Mesendoderm (in vitro differentiated cells): ENCODE measurements at regions not wholly inside any gene's neighbourhood (a gene's known extent, or its start where the extent isn't known, plus 50 kb on each side); places are given as distances from the start of the nearest gene placed in this dataset.
"Not testable (repeated sequence)": the region's sequence is repeated elsewhere in the genome, so short reads cannot be mapped to it uniquely, and the experiment has no call there.

Experiments
- DNase-seq: peaks from one replicate; pipeline ENCODE4 v3.0.0; 2013
- H2AK5ac ChIP-seq: 2 replicates; pipeline ENCODE4 v1.6.1; 2013; ENCODE audit warnings: low read length, inconsistent platforms
- H2BK120ac ChIP-seq: 2 replicates; pipeline ENCODE4 v1.6.1; 2013; ENCODE audit warnings: low read depth, mild to moderate bottlenecking, low read length, moderate library complexity, mixed read lengths
- H2BK15ac ChIP-seq: replicated peaks from 2 replicates; pipeline ENCODE4 v1.6.1; 2013; ENCODE audit warnings: low read depth, mild to moderate bottlenecking, moderate library complexity
- H2BK5ac ChIP-seq: 2 replicates; pipeline ENCODE4 v1.6.1; 2013; ENCODE audit warnings: low read length, inconsistent platforms
- H3K18ac ChIP-seq: 2 replicates; pipeline ENCODE4 v1.6.1; 2013; ENCODE audit warnings: mild to moderate bottlenecking, low read length, mixed read lengths
- H3K23ac ChIP-seq: one replicate; pipeline ENCODE4 v1.6.1; 2013; ENCODE audit warnings: low read length
- H3K27ac ChIP-seq: 2 replicates; pipeline ENCODE4 v1.5.1; 2013; ENCODE audit warnings: low read depth, mild to moderate bottlenecking, inconsistent platforms, low read length, moderate library complexity
- H3K27me3 ChIP-seq: 2 replicates; pipeline ENCODE4 v1.6.1; 2013; ENCODE audit warnings: low read length, control low read depth, mild to moderate bottlenecking, inconsistent platforms; ENCODE audit not compliant: insufficient read depth, poor library complexity
- H3K36me3 ChIP-seq: 2 replicates; pipeline ENCODE4 v1.6.1; 2013; ENCODE audit warnings: low read length, inconsistent platforms; ENCODE audit not compliant: control insufficient read depth, insufficient read depth
- H3K4ac ChIP-seq: one replicate; pipeline ENCODE4 v1.6.1; 2013; ENCODE audit warnings: low read depth, mild to moderate bottlenecking, low read length, moderate library complexity
- H3K4me1 ChIP-seq: 2 replicates; pipeline ENCODE4 v1.6.1; 2013; ENCODE audit warnings: low read depth, low read length, inconsistent platforms; ENCODE audit not compliant: control insufficient read depth
- H3K4me2 ChIP-seq: 2 replicates; pipeline ENCODE4 v1.6.1; 2013; ENCODE audit warnings: low read length
- H3K4me3 ChIP-seq: 2 replicates; pipeline ENCODE4 v1.5.1; 2013; ENCODE audit warnings: mild to moderate bottlenecking, low read length
- H3K56ac ChIP-seq: one replicate; pipeline ENCODE4 v1.6.1; 2013; ENCODE audit warnings: low read length
- H3K79me1 ChIP-seq: 2 replicates; pipeline ENCODE4 v1.6.1; 2013; ENCODE audit warnings: low read length, inconsistent platforms
- H3K79me2 ChIP-seq: 2 replicates; pipeline ENCODE4 v1.6.1; 2013; ENCODE audit warnings: mild to moderate bottlenecking, low read length; ENCODE audit not compliant: control insufficient read depth, insufficient read depth
- H3K9ac ChIP-seq: 2 replicates; pipeline ENCODE4 v1.6.1; 2013; ENCODE audit warnings: low read length, inconsistent platforms
- H4K5ac ChIP-seq: one replicate; pipeline ENCODE4 v1.6.1; 2013; ENCODE audit warnings: low read length
- H4K8ac ChIP-seq: one replicate; pipeline ENCODE4 v1.6.1; 2013; ENCODE audit warnings: low read depth, mild to moderate bottlenecking, control low read depth, low read length, moderate library complexity
- WGBS: extraction: QIAGEN DNeasy Blood & Tissue Kit; methylation state at CpG from one replicate; pipeline ENCODE4 v1.1.7; 2013; ENCODE audit warnings: low lambda C conversion rate, missing lambda C conversion rate; ENCODE audit not compliant: insufficient coverage; ENCODE audit errors: extremely low coverage; 5-methylcytosine and 5-hydroxymethylcytosine counted together

- Histone ChIP-seq H2AK5ac (no peak overlapping the region), H3K18ac (no peak overlapping the region), H3K9ac (no peak overlapping the region), H3K4me1 (no peaks in the 10 kb centered on the region), H3K23ac (no peak overlapping the region), H4K5ac (no peak overlapping the region), H3K27ac (no peak overlapping the region), H2BK15ac (no peak overlapping the region), H3K4ac (no peak overlapping the region), H3K56ac (no peak overlapping the region), H3K36me3 (no peaks in the 10 kb centered on the region), H3K79me2 (no peaks in the 10 kb centered on the region), H3K4me2 (no peak overlapping the region), H4K8ac (no peak overlapping the region), H3K27me3 (no peaks in the 10 kb centered on the region), H3K79me1 (no peaks in the 10 kb centered on the region), H2BK120ac (no peak overlapping the region), H3K4me3 (no peak overlapping the region), H2BK5ac (no peak overlapping the region)
- no CpG with 5 or more reads among the region's 1 CpG for WGBS
- no peak for DNase-seq
Measured at GRCh38 chr17:33952425-33952824, 302.7 kb upstream of the CCL2 start.

GRCh38 chr17:33954597-33954996 lies 300.5 kb upstream of the CCL2 start:
- Histone ChIP-seq H4K8ac (no peak overlapping the region), H2BK120ac (no peak overlapping the region), H2BK15ac (no peak overlapping the region), H3K23ac (no peak overlapping the region), H3K79me2 (no peaks in the 10 kb centered on the region), H3K4me1 (no peaks in the 10 kb centered on the region), H3K79me1 (no peaks in the 10 kb centered on the region), H3K4me3 (no peak overlapping the region), H3K36me3 (no peaks in the 10 kb centered on the region), H3K56ac (no peak overlapping the region), H3K27ac (no peak overlapping the region), H3K18ac (no peak overlapping the region), H4K5ac (no peak overlapping the region), H3K9ac (no peak overlapping the region), H2BK5ac (no peak overlapping the region), H3K27me3 (no peaks in the 10 kb centered on the region), H3K4me2 (no peak overlapping the region), H3K4ac (no peak overlapping the region), H2AK5ac (no peak overlapping the region)
- DNase-seq = no peak
- WGBS = no CpG with 5 or more reads among the region's 3 CpGs

GRCh38 chr17:33955461-33955860 lies 299.6 kb upstream of the CCL2 start:
- Histone ChIP-seq H3K23ac (no peak overlapping the region), H3K79me2 (no peaks in the 10 kb centered on the region), H3K4me3 (no peak overlapping the region), H3K18ac (no peak overlapping the region), H3K79me1 (no peaks in the 10 kb centered on the region), H3K4me1 (no peaks in the 10 kb centered on the region), H3K27me3 (no peaks in the 10 kb centered on the region), H2BK15ac (no peak overlapping the region), H3K4ac (no peak overlapping the region), H3K56ac (no peak overlapping the region), H3K27ac (no peak overlapping the region), H2BK5ac (no peak overlapping the region), H3K4me2 (no peak overlapping the region), H2BK120ac (no peak overlapping the region), H4K8ac (no peak overlapping the region), H3K36me3 (no peaks in the 10 kb centered on the region), H4K5ac (no peak overlapping the region), H3K9ac (no peak overlapping the region), H2AK5ac (no peak overlapping the region)
- no CpG with 5 or more reads among the region's 2 CpGs for WGBS
- no peak for DNase-seq

- not testable (repeated sequence) for H2BK120ac ChIP-seq, H3K79me2 ChIP-seq, H3K4me2 ChIP-seq, H3K27ac ChIP-seq, H3K4me3 ChIP-seq, H3K4ac ChIP-seq, H3K4me1 ChIP-seq, H4K5ac ChIP-seq, H2BK15ac ChIP-seq, H2AK5ac ChIP-seq, H3K9ac ChIP-seq, H3K23ac ChIP-seq, H2BK5ac ChIP-seq, H4K8ac ChIP-seq, H3K56ac ChIP-seq, H3K18ac ChIP-seq, H3K27me3 ChIP-seq, DNase-seq, H3K79me1 ChIP-seq, H3K36me3 ChIP-seq
Measured at GRCh38 chr17:33959098-33959497, 296.0 kb upstream of the CCL2 start.

GRCh38 chr17:33962857-33963655 lies 292.0 kb upstream of the CCL2 start:
- DNase-seq = no peak
- no peaks in the 10 kb centered on the region for H3K4me1 ChIP-seq
- no CpG with 5 or more reads among the region's 7 CpGs for WGBS

More at GRCh38 chr17:33962857-33963655, 292.0 kb upstream of the CCL2 start:
- Histone ChIP-seq H3K79me1 (no peaks in the 10 kb centered on the region), H3K4ac (no peak overlapping the region), H2BK15ac (no peak overlapping the region), H3K36me3 (no peaks in the 10 kb centered on the region), H2BK5ac (no peak overlapping the region), H3K23ac (no peak overlapping the region), H3K4me3 (no peak overlapping the region), H3K56ac (no peak overlapping the region), H3K79me2 (no peaks in the 10 kb centered on the region), H4K8ac (no peak overlapping the region), H3K27me3 (no peaks in the 10 kb centered on the region), H2BK120ac (no peak overlapping the region), H3K4me2 (no peak overlapping the region), H3K18ac (no peak overlapping the region), H2AK5ac (no peak overlapping the region), H4K5ac (no peak overlapping the region), H3K27ac (no peak overlapping the region), H3K9ac (no peak overlapping the region)
